ENCODE measurements at regions not wholly inside any gene's neighbourhood (a gene's known extent, or its start where the extent isn't known, plus 50 kb on each side); places are given as distances from the start of the nearest gene placed in this dataset.
"Not testable (repeated sequence)": the region's sequence is repeated elsewhere in the genome, so short reads cannot be mapped to it uniquely, and the experiment has no call there.

DNA sequence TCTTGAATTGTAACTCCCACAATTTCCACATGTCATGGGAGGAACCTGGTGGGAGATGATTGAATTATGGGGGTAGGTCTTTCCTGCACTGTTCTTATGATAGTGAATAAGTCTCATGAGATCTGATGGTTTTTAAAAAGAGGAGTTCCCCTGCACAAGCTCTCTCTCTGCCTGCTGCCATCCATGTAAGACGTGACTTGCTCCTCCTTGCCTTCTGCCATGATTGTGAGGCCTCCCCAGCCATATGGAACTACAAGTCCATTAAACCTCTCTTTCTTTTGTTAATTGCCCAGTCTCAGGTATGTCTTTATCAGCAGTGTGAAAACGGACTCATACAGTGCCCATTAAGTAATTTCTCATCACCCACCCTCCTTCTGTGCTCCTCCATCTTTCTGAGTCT lies 159.6 kb upstream of the RPH3A start:
- H3K4me1 ChIP-seq (replicated peaks in 1 of 2); ATAC-seq (replicated peaks in 6 of 8); H3K27ac ChIP-seq; H3K4me3 ChIP-seq; in situ Hi-C loops (cut with MboI; ENCODE audit: low pct_unique_long_range_greater_than_20kb in 2 of 9, low sequenced_read_pairs in 9 of 9, unreplicated experiment in 9 of 9): not testable (repeated sequence)
- 0 to 64% (median 10%) methylated on average over 1 to 2 of the region's 2 CpGs; no CpG with 5 or more reads in 4 of the 10 experiments for WGBS, 10 experiments

GRCh38 chr12:112635036-112635435 lies 156.5 kb upstream of the RPH3A start:
- ATAC-seq (replicated peaks in 6 of 8), result no peak
- Histone ChIP-seq H3K4me3 (no peak overlapping the region), H3K4me1 (replicated peaks in 1 of 2) (no peaks in the 10 kb centered on the region), H3K27ac (no peak overlapping the region)
- WGBS, 10 experiments, result 0 to 100% (median 80%) methylated on average over 1 of the region's 1 CpG; no CpG with 5 or more reads in 1 of the 10 experiments
- in situ Hi-C loops (cut with MboI; ENCODE audit: low pct_unique_long_range_greater_than_20kb in 2 of 9, low sequenced_read_pairs in 9 of 9, unreplicated experiment in 9 of 9), result no loop called here

DNA sequence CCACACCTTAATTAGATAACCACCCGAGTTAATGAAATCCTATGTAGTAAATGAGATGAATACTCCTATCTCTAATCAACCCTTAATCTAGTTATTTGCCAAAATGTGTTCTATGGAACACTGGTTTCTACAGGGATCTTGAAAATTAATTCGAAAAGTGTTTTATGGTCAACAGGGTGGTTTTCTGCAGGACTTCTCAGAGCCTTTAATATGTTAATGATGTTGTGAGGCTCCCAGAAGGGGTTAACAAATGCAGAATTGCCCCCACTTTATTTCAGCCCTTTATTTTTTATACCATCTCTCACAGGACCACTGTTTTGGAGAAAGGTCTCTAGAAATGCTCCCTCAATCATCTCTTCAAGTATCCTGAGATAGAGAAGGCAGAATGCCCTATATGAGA lies 153.1 kb upstream of the RPH3A start:
- Histone ChIP-seq H3K27ac (no peak overlapping the region), H3K4me1 (replicated peaks in 1 of 2) (no peaks in the 10 kb centered on the region), H3K4me3 (no peak overlapping the region)
- in situ Hi-C loops (cut with MboI; ENCODE audit: low pct_unique_long_range_greater_than_20kb in 2 of 9, low sequenced_read_pairs in 9 of 9, unreplicated experiment in 9 of 9), result no loop called here
- ATAC-seq (replicated peaks in 6 of 8), result no peak
- 0 to 100% (median 65%) methylated on average over 1 to 2 of the region's 2 CpGs; no CpG with 5 or more reads in 2 of the 10 experiments for WGBS, 10 experiments

- in situ Hi-C loops (cut with MboI; ENCODE audit: low pct_unique_long_range_greater_than_20kb in 2 of 9, low sequenced_read_pairs in 9 of 9, unreplicated experiment in 9 of 9), result no loop called here
- no peak for ATAC-seq (replicated peaks in 6 of 8)
- no peak overlapping the region for H3K27ac ChIP-seq
- no peaks in the 10 kb centered on the region for H3K4me1 ChIP-seq (replicated peaks in 1 of 2)
- 0 to 57% (median 43%) methylated on average over 3 to 6 of the region's 7 CpGs; no CpG with 5 or more reads in 2 of the 10 experiments for WGBS, 10 experiments
- no peak overlapping the region for H3K4me3 ChIP-seq
Measured at GRCh38 chr12:112645586-112645985, 146.0 kb upstream of the RPH3A start.

DNA sequence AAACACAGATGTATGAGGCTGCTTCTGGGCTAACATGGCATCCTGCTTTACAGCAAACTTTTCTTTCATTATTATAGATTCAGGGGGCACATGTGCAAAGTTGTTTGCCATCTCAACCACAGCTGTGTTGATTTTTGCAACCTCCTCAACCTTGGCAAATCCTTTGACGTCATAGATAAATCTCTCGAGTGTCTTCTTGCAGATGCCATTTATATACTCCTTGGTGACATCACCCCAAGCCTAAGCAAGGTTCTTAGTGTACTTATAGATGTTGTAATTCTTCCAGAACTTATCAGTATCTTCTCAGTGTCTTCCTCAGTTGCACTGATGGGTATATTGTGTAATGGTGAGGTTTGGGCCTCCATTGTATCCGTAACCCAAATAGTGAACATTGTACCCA lies 135.4 kb upstream of the RPH3A start:
- Histone ChIP-seq H3K4me1 (replicated peaks in 1 of 2) (no peaks in the 10 kb centered on the region), H3K4me3 (no peak overlapping the region), H3K27ac (no peak overlapping the region)
- 32 to 95% (median 76%) methylated on average over 2 to 3 of the region's 3 CpGs; no CpG with 5 or more reads in 4 of the 10 experiments for WGBS, 10 experiments
- in situ Hi-C loops (cut with MboI; ENCODE audit: low pct_unique_long_range_greater_than_20kb in 2 of 9, low sequenced_read_pairs in 9 of 9, unreplicated experiment in 9 of 9), result no loop called here
- no peak for ATAC-seq (replicated peaks in 6 of 8)

GRCh38 chr12:112664569-112664968 lies 127.0 kb upstream of the RPH3A start:
- no peak overlapping the region for H3K27ac ChIP-seq
- peaks cover 0 to 3% of the 10 kb centered on the region in 2 donors for H3K4me1 ChIP-seq (replicated peaks in 1 of 2)
- H3K4me3 ChIP-seq, result no peak overlapping the region
- ATAC-seq (replicated peaks in 6 of 8), result peak in 2 of 8 experiments; percentile 21 to 77
- in situ Hi-C loops (cut with MboI; ENCODE audit: low pct_unique_long_range_greater_than_20kb in 2 of 9, low sequenced_read_pairs in 9 of 9, unreplicated experiment in 9 of 9), result no loop called here
- 7 to 67% (median 27%) methylated on average over 1 to 7 of the region's 8 CpGs; no CpG with 5 or more reads in 1 of the 10 experiments for WGBS, 10 experiments

- in situ Hi-C loops (cut with MboI; ENCODE audit: low pct_unique_long_range_greater_than_20kb in 2 of 9, low sequenced_read_pairs in 9 of 9, unreplicated experiment in 9 of 9), result no loop called here
- no peak overlapping the region for H3K27ac ChIP-seq
- H3K4me3 ChIP-seq, result no peak overlapping the region
- 0 to 40% (median 18%) methylated on average over 1 to 2 of the region's 2 CpGs; no CpG with 5 or more reads in 2 of the 10 experiments for WGBS, 10 experiments
- ATAC-seq (replicated peaks in 6 of 8), result no peak
- peaks cover 0 to 3% of the 10 kb centered on the region in 2 donors for H3K4me1 ChIP-seq (replicated peaks in 1 of 2)
Measured at GRCh38 chr12:112665958-112666357, 125.6 kb upstream of the RPH3A start.

DNA sequence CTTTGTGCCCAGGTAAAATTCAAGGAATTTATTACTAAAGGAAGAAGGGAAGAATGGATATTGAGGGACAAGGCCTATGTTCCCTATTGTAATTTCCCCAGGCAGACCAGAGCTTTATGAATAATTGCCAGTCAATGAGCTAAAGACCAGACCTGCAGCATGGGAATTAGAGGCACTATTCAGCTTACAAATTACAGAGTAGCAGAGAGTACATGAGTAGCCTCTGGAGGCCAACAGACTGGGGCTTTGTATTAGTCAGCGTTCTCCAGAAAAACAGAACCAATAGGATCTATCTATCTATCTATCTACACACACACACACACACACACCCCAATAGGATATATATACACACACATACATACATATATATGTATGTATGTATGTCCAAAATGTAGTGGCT lies 120.0 kb upstream of the RPH3A start:
- Histone ChIP-seq H3K27ac (no peak overlapping the region), H3K4me1 (replicated peaks in 1 of 2) (peaks cover 0 to 2% of the 10 kb centered on the region in 2 donors), H3K4me3 (no peak overlapping the region)
- ATAC-seq (replicated peaks in 6 of 8), result peak in 2 of 8 experiments; percentile 24 to 74
- WGBS, 10 experiments, result 40 to 60% methylated on average over 1 of the region's 1 CpG; no CpG with 5 or more reads in 8 of the 10 experiments
- in situ Hi-C loops (cut with MboI; ENCODE audit: low pct_unique_long_range_greater_than_20kb in 2 of 9, low sequenced_read_pairs in 9 of 9, unreplicated experiment in 9 of 9), result no loop called here

DNA sequence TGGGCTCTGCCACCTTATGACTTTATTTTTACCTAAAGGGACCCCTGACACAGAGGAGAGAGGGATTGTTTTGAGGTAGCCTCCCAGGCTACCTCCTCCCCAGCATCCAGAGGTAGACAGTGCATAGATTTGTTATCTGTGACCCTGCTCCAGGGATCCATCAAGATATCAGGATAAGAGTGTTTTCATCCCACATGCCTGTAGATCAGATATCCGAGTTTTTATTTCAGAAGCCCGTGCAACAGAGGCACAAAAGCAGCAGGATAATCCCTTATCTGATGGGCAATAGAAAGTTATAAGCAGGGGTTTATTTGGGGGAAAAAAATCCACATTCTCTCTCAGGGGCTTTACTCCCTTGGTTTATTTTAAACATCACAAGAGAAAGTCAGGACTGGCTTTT lies 117.0 kb upstream of the RPH3A start:
- WGBS, 10 experiments, result 0 to 82% (median 62%) methylated on average over 1 to 2 of the region's 2 CpGs; no CpG with 5 or more reads in 4 of the 10 experiments
- ATAC-seq (replicated peaks in 6 of 8), result no peak
- H3K4me3 ChIP-seq, result no peak overlapping the region
- no peak overlapping the region for H3K27ac ChIP-seq
- peaks cover 0 to 2% of the 10 kb centered on the region in 2 donors for H3K4me1 ChIP-seq (replicated peaks in 1 of 2)
- in situ Hi-C loops (cut with MboI; ENCODE audit: low pct_unique_long_range_greater_than_20kb in 2 of 9, low sequenced_read_pairs in 9 of 9, unreplicated experiment in 9 of 9), result no loop called here

DNA sequence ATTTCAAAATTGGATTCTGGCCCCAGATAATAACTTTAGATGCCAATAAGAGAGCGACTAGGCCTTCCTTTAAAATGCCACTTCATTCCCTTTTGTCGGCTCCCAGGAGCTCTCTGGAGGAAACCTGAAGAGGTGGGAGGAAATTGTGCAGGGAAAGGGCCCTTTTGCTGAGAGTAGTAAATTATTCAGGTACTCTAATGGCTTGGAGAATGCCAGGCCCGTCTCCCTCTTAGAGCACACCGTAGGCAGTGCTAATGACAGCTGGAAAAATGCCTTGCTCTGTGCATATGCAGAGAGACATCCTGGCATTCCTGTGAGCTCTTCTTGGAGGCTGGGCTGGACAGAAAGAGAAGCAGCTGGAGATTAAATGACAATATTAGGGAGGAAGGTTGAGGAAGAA lies 115.0 kb upstream of the RPH3A start:
- in situ Hi-C loops (cut with MboI; ENCODE audit: low pct_unique_long_range_greater_than_20kb in 2 of 9, low sequenced_read_pairs in 9 of 9, unreplicated experiment in 9 of 9), result no loop called here
- peaks cover 0 to 2% of the 10 kb centered on the region in 2 donors for H3K4me1 ChIP-seq (replicated peaks in 1 of 2)
- ATAC-seq (replicated peaks in 6 of 8), result peak in 7 of 8 experiments; percentile 32 to 92 (median 48)
- no peak overlapping the region for H3K4me3 ChIP-seq
- no peak overlapping the region for H3K27ac ChIP-seq
- 0 to 83% (median 20%) methylated on average over 1 to 3 of the region's 4 CpGs; no CpG with 5 or more reads in 3 of the 10 experiments for WGBS, 10 experiments

GRCh38 chr12:112677050-112677765 lies 114.3 kb upstream of the RPH3A start:
- in situ Hi-C loops (cut with MboI; ENCODE audit: low pct_unique_long_range_greater_than_20kb in 2 of 9, low sequenced_read_pairs in 9 of 9, unreplicated experiment in 9 of 9), result no loop called here
- no peak for ATAC-seq (replicated peaks in 6 of 8)
- H3K4me3 ChIP-seq, result no peak overlapping the region
- WGBS, 10 experiments, result 0 to 42% (median 32%) methylated on average over 1 to 3 of the region's 6 CpGs; no CpG with 5 or more reads in 4 of the 10 experiments
- H3K4me1 ChIP-seq (replicated peaks in 1 of 2), result peaks cover 0 to 2% of the 10 kb centered on the region in 2 donors
- H3K27ac ChIP-seq, result no peak overlapping the region

- no peak for ATAC-seq (replicated peaks in 6 of 8)
- peaks cover 0 to 2% of the 10 kb centered on the region in 2 donors for H3K4me1 ChIP-seq (replicated peaks in 1 of 2)
- in situ Hi-C loops (cut with MboI; ENCODE audit: low pct_unique_long_range_greater_than_20kb in 2 of 9, low sequenced_read_pairs in 9 of 9, unreplicated experiment in 9 of 9), result no loop called here
- WGBS, 10 experiments, result 8 to 100% (median 43%) methylated on average over 1 to 4 of the region's 4 CpGs; no CpG with 5 or more reads in 1 of the 10 experiments
- no peak overlapping the region for H3K4me3 ChIP-seq
- no peak overlapping the region for H3K27ac ChIP-seq
Measured at GRCh38 chr12:112680993-112681392, 110.6 kb upstream of the RPH3A start.

DNA sequence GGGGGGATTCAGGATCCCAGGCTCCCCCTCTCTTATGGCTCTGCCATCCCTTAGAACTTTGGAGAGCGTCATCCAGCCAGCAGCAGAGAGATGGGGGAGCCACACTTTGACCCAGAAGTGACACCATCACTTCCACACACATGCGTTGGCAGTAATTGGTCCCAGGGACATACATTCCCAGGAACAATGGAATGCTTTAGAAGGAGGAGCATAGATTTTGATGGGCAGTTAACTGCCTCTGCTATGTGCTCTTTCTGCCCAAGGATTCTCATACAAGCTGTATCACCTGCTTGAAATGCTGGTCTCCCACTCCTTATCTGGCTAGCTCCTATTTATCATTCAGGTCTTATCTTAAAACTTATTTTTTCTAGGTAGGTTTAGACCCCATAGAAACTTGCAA lies 109.0 kb upstream of the RPH3A start:
- no peak for ATAC-seq (replicated peaks in 6 of 8)
- Histone ChIP-seq H3K4me1 (replicated peaks in 1 of 2) (no peaks in the 10 kb centered on the region), H3K4me3 (no peak overlapping the region), H3K27ac (no peak overlapping the region)
- in situ Hi-C loops (cut with MboI; ENCODE audit: low pct_unique_long_range_greater_than_20kb in 2 of 9, low sequenced_read_pairs in 9 of 9, unreplicated experiment in 9 of 9), result no loop called here
- WGBS, 10 experiments, result 8 to 88% (median 59%) methylated on average over 1 to 2 of the region's 2 CpGs; no CpG with 5 or more reads in 6 of the 10 experiments

GRCh38 chr12:112684742-112685141 lies 106.8 kb upstream of the RPH3A start:
- no peaks in the 10 kb centered on the region for H3K4me1 ChIP-seq (replicated peaks in 1 of 2)
- 0 to 100% (median 40%) methylated on average over 1 to 2 of the region's 2 CpGs; no CpG with 5 or more reads in 3 of the 10 experiments for WGBS, 10 experiments
- no peak overlapping the region for H3K4me3 ChIP-seq
- in situ Hi-C loops (cut with MboI; ENCODE audit: low pct_unique_long_range_greater_than_20kb in 2 of 9, low sequenced_read_pairs in 9 of 9, unreplicated experiment in 9 of 9), result no loop called here
- no peak for ATAC-seq (replicated peaks in 6 of 8)
- H3K27ac ChIP-seq, result no peak overlapping the region
